ENCODE measurements at regions not wholly inside any gene's neighbourhood (a gene's known extent, or its start where the extent isn't known, plus 50 kb on each side); places are given as distances from the start of the nearest gene placed in this dataset.

- peak; percentile 51 to 53 for DNase-seq
These were observed 253.5 kb upstream of the GATB start for GRCh38 chr4:152014280-152014679.

- no peak for DNase-seq
These were observed 250.7 kb upstream of the GATB start for GRCh38 chr4:152011469-152011868.

- DNase-seq, result no peak
These were observed 249.9 kb upstream of the GATB start for GRCh38 chr4:152010710-152011079.

GRCh38 chr4:152009983-152010709 lies 249.3 kb upstream of the GATB start:
- no peak for DNase-seq

GRCh38 chr4:152009031-152009670 lies 248.3 kb upstream of the GATB start:
- DNase-seq, result no peak

- no peak for DNase-seq
These were observed 246.3 kb upstream of the GATB start for GRCh38 chr4:152007111-152007510.

GRCh38 chr4:152004801-152005200 lies 244.0 kb upstream of the GATB start:
- no peak for DNase-seq

- DNase-seq, result no peak
These were observed 239.7 kb upstream of the GATB start for GRCh38 chr4:152000518-152000917.

- no peak for DNase-seq
These were observed 237.9 kb upstream of the GATB start for GRCh38 chr4:151998723-151999122.

GRCh38 chr4:151997461-151997860 lies 236.7 kb upstream of the GATB start:
- DNase-seq, result no peak

GRCh38 chr4:151994429-151994828 lies 233.6 kb upstream of the GATB start:
- DNase-seq, result no peak

GRCh38 chr4:151993521-151993920 lies 232.7 kb upstream of the GATB start:
- DNase-seq, result no peak

GRCh38 chr4:151992332-151993154 lies 231.7 kb upstream of the GATB start:
- DNase-seq, result no peak

GRCh38 chr4:151991884-151992167 lies 231.0 kb upstream of the GATB start:
- DNase-seq, result no peak

- no peak for DNase-seq
These were observed 230.4 kb upstream of the GATB start for GRCh38 chr4:151991001-151991883.

- no peak for DNase-seq
These were observed 229.4 kb upstream of the GATB start for GRCh38 chr4:151990201-151990600.

- no peak for DNase-seq
These were observed 227.8 kb upstream of the GATB start for GRCh38 chr4:151988591-151988990.

- DNase-seq, result no peak
These were observed 226.8 kb upstream of the GATB start for GRCh38 chr4:151987606-151988005.

GRCh38 chr4:151983854-151984253 lies 223.0 kb upstream of the GATB start:
- DNase-seq, result no peak

GRCh38 chr4:151979819-151980218 lies 219.0 kb upstream of the GATB start:
- no peak for DNase-seq

GRCh38 chr4:151968643-151969042 lies 207.8 kb upstream of the GATB start:
- DNase-seq, result no peak

- no peak for DNase-seq
These were observed 206.3 kb upstream of the GATB start for GRCh38 chr4:151967074-151967473.
